Pancreas (tissue), 10 donors: ENCODE measurements at regions not wholly inside any gene's neighbourhood (a gene's known extent, or its start where the extent isn't known, plus 50 kb on each side); places are given as distances from the start of the nearest gene placed in this dataset.

ENCODE experiments used
- ATAC-seq, 4 donors: fragments of 200-7000 bp; cut with Tn5 transposase; one replicate each; pipeline versions ENCODE4 v1.8.0 to v1.9.1; 2020; ENCODE audit warnings: mild to moderate bottlenecking in 4 of 4, moderate library complexity in 4 of 4
- DNase-seq, 6 donors: peaks; one replicate each; pipeline ENCODE4 v3.0.0-alpha.2; 2020
- FAIRE-seq: peaks from 2 replicates; lab custom pipeline; 2012; peaks lifted over from hg19 to GRCh38; lab: Jason Lieb, UNC
- H3K27ac ChIP-seq, 4 donors: fragments of 200-600 bp; sonication (generic); 1 replicate in 3 of 4; 2 replicates in 1 of 4; pipeline versions ENCODE4 v1.5.0 to v1.8.0; 2020
- H3K27me3 ChIP-seq, 4 donors: fragments of 200-600 bp; one replicate each; pipeline ENCODE4 v1.8.0; 2021
- H3K36me3 ChIP-seq, 3 donors: fragments of 200-600 bp; sonication (generic) in 1 of 3; one replicate each; pipeline versions ENCODE4 v1.5.0 to v1.8.0; 2020 to 2021
- H3K4me1 ChIP-seq, 3 donors: fragments of 200-600 bp; one replicate each; pipeline ENCODE4 v1.8.0; 2021
- H3K4me3 ChIP-seq, 4 donors: fragments of 200-600 bp; sonication (generic) in 2 of 4; one replicate each; pipeline versions ENCODE4 v1.5.0 to v1.8.0; 2020 to 2021
- H3K9me3 ChIP-seq, 4 donors: fragments of 200-600 bp; one replicate each; pipeline ENCODE4 v1.8.0; 2021
- WGBS, 2 donors: extraction: QIAGEN DNeasy Blood & Tissue Kit; methylation state at CpG; one replicate each; pipeline ENCODE4 v1.1.7; 2013; 5-methylcytosine and 5-hydroxymethylcytosine counted together
- intact Hi-C, 3 donors: fragments of 100-400 bp; cut with DNase I; formaldehyde crosslinking; loops; one replicate each; pipeline versions ENCODE4 v1.11.1 to v1.14.2; 2022
- TF ChIP-seq, protein P1 (sequence below), 4 donors: fragments of 200-600 bp; sonication (generic) in 3 of 4; IDR thresholded peaks; one replicate each; pipeline versions ENCODE4 v1.5.0 to v1.8.0; 2021; ENCODE audit warnings: antibody characterized with exemption in 4 of 4
- donor health status: healthy with polysubstance abuse.
- donor health status: DM: no; HTN: no; CAD: no; lungs with moderate emphysema.
- donor health status: DM: no; HTN: no; CAD: no.
- donor health status: control.
- donor health status: control.
- donor health status: Bipolar disorder and iron deficiency.
- donor health status: DM: yes; HTN: yes; CAD: no.
- donor health status: DM: no; HTN: no; CAD: no.
- donor health status: DM: no; HTN: no; CAD: no.
- donor health status: DM: yes; HTN: yes; CAD: no.

DNA sequence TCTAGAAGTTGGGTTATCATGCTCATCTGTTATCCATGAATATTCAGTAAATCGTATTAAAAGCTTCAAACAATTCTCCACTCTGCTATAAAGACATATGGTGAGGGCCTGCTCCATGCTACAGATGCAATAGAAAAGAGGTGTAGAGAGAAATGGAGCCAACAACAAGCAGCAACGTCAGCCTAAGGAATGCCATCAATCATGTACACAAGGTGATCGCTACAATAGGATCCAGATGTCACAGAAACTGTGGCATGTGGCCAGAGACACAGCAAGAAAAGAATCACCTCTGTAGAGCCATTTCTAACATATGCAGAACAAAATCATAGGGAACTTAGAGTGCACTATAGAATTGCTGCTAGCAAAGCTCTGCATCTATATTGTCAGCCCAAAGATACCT is 1188.1 kb downstream of the PCDH7 start:
- Histone ChIP-seq H3K36me3 (no peaks in the 10 kb centered on the region), H3K27me3 (no peaks in the 10 kb centered on the region), H3K4me3 (no peak overlapping the region), H3K27ac (no peak overlapping the region), H3K4me1 (no peaks in the 10 kb centered on the region), H3K9me3 (no peaks in the 10 kb centered on the region)
- intact Hi-C loops: no loop called here
- TF ChIP-seq, protein P1, sequence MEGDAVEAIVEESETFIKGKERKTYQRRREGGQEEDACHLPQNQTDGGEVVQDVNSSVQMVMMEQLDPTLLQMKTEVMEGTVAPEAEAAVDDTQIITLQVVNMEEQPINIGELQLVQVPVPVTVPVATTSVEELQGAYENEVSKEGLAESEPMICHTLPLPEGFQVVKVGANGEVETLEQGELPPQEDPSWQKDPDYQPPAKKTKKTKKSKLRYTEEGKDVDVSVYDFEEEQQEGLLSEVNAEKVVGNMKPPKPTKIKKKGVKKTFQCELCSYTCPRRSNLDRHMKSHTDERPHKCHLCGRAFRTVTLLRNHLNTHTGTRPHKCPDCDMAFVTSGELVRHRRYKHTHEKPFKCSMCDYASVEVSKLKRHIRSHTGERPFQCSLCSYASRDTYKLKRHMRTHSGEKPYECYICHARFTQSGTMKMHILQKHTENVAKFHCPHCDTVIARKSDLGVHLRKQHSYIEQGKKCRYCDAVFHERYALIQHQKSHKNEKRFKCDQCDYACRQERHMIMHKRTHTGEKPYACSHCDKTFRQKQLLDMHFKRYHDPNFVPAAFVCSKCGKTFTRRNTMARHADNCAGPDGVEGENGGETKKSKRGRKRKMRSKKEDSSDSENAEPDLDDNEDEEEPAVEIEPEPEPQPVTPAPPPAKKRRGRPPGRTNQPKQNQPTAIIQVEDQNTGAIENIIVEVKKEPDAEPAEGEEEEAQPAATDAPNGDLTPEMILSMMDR (IDR thresholded peaks at IDR 0.05): no peak
- FAIRE-seq (no peak), DNase-seq (no peak), ATAC-seq (no peak)
- WGBS, 2 donors: 26 to 27% methylated on average over 3 of the region's 3 CpGs

DNA sequence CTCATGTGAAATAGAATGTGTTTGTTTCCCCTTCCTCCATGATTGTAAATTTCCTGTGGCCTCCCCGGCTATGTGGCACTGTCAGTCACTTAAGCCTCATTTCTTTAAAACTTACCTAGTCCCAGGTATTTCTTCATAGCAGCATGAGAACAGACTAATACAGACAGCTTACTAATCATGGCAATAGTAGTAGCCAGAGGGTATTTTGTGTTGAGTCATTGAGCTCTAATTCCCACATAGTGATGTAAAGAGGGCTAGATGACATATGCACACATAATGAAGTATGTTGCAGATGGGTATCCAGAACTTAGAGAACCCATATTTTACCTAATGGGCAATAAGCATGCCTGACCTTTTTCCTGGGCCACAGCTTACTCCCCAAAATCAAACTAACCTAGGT is 1197.2 kb downstream of the PCDH7 start:
- TF ChIP-seq, protein P1 (IDR thresholded peaks at IDR 0.05): no peak
- H3K9me3 ChIP-seq: no peaks in the 10 kb centered on the region
- no peak for DNase-seq
- no peak overlapping the region for H3K27ac ChIP-seq
- no peak overlapping the region for H3K4me3 ChIP-seq
- no peaks in the 10 kb centered on the region for H3K36me3 ChIP-seq
- WGBS, 2 donors: 65 to 84% methylated on average over 1 of the region's 1 CpG
- no peaks in the 10 kb centered on the region for H3K27me3 ChIP-seq
- ATAC-seq: no peak
- FAIRE-seq: no peak
- intact Hi-C loops: no loop called here
- H3K4me1 ChIP-seq: no peaks in the 10 kb centered on the region

DNA sequence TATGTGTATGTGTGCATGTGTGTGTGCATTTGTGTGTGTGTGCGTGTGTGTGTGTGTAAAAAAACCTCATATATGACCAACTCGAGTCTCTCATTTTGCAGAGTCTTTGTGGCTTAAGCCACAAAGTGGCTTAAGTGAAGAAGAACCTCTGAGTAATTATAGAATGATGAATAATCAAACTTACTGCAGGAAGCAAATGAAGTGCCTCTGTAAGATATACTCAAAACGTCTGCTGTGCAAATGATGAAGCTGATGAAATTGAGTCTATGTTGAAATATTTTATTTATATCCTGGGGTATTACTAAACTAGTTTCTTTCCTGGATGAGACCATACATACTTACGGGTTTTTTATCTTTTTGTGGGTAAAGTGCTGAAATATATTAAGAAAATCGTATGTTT is 1198.7 kb downstream of the PCDH7 start:
- WGBS, 2 donors: 35 to 38% methylated on average over 5 of the region's 5 CpGs
- Histone ChIP-seq H3K27me3 (no peaks in the 10 kb centered on the region), H3K9me3 (no peaks in the 10 kb centered on the region), H3K27ac (no peak overlapping the region), H3K4me1 (no peaks in the 10 kb centered on the region), H3K36me3 (no peaks in the 10 kb centered on the region), H3K4me3 (no peak overlapping the region)
- intact Hi-C loops: no loop called here
- FAIRE-seq (no peak), ATAC-seq (no peak), DNase-seq (no peak)
- TF ChIP-seq, protein P1 (IDR thresholded peaks at IDR 0.05): no peak

DNA sequence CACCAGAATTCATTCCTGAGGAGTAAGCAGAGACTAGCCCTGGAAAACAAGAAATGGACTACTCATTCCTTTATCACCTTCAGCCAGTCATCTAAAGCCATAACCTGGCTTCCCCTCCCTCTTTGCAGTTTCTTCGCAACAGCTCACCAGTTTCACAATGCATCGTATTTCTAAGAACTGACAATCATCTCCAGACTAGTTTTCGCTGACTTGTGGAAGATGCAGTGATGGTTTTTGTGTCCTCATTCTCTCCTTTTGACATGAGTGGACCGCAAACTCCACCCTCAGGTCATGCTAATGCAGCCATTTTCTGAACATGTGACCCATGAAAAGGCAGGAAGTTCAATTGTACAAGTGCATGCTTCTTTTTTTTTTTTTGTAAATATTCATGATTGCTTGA is 1203.5 kb downstream of the PCDH7 start:
- H3K27me3 ChIP-seq: no peaks in the 10 kb centered on the region
- H3K9me3 ChIP-seq: no peaks in the 10 kb centered on the region
- intact Hi-C loops: no loop called here
- FAIRE-seq (no peak), ATAC-seq (no peak), DNase-seq (no peak)
- TF ChIP-seq, protein P1 (IDR thresholded peaks at IDR 0.05): no peak
- H3K36me3 ChIP-seq: no peaks in the 10 kb centered on the region
- 85% methylated on average over 4 of the region's 4 CpGs for WGBS, 2 donors
- no peak overlapping the region for H3K27ac ChIP-seq
- H3K4me1 ChIP-seq: no peaks in the 10 kb centered on the region
- H3K4me3 ChIP-seq: no peak overlapping the region

DNA sequence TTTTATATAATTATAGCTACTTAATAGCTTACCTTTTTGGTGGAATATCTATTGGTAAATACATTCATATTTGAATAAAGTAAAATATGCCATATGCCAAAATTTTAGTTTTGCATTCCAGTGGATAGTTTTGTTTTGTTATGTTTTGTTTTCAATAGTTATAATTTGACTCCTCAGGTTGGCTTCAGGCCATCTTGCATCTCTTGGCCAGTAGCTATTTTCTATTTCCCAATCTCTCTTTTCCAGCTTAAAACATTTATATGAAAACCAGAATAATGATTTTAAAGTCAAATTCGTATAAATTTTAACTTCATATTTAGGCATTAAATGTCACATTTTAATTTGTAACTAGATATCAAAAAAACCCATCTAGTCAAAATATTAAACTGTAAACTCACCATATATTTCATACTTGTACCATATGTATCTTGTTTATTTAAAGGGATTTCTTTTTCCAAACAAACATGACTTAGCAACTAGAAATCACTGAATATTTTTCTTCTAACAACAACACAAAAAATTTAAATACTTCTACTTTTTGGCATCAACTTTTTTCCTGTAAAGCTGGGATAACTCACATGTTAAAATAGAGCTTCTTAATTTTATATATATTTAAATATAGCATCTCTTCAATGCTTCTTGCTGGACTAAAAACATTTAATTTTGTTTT is 1209.6 kb downstream of the PCDH7 start:
- WGBS, 2 donors: 34% methylated on average over 1 of the region's 1 CpG

More for the DNA sequence above, 1209.6 kb downstream of the PCDH7 start:
- ATAC-seq (no peak), DNase-seq (no peak), FAIRE-seq (no peak)
- Histone ChIP-seq H3K27me3 (no peaks in the 10 kb centered on the region), H3K4me3 (no peak overlapping the region), H3K36me3 (no peaks in the 10 kb centered on the region), H3K4me1 (no peaks in the 10 kb centered on the region), H3K9me3 (no peaks in the 10 kb centered on the region), H3K27ac (no peak overlapping the region)
- TF ChIP-seq, protein P1 (IDR thresholded peaks at IDR 0.05): no peak
- intact Hi-C loops: no loop called here
